HepG2 (cell line): ENCODE measurements at regions not wholly inside any gene's neighbourhood (a gene's known extent, or its start where the extent isn't known, plus 50 kb on each side); places are given as distances from the start of the nearest gene placed in this dataset.

ENCODE experiments used
- ATAC-seq: fragments of 200-7000 bp; cut with Tn5 transposase; 3 replicates; pipeline ENCODE4 v1.9.1; 2020; ENCODE audit warnings: mild to moderate bottlenecking, moderate library complexity
- BruUV-seq: library from RNA; stranded (reverse); fragments of 400-500 nt; replicated peaks from 2 replicates; lab custom pipeline; 2021; lab: Mats Ljungman, UMichigan
- CTCF ChIA-PET: fragments of 300-600 bp; formaldehyde crosslinking; extraction: SDS; loops from one replicate; lab custom pipeline; 2021; ENCODE audit warnings: low total read pairs, inconsistent platforms, low intra/inter-chr PET ratio; lab: Yijun Ruan, JAX
- POLR2A ChIA-PET: fragments of 350-600 bp; sonication (Branson Sonifier 250); formaldehyde crosslinking; loops from one replicate; lab custom pipeline; 2020; ENCODE audit warnings: antibody characterized with exemption, inconsistent platforms; lab: Yijun Ruan, JAX
- DNase-seq: peaks from one replicate; pipeline ENCODE4 v3.0.0-alpha.2; 2015; ENCODE audit warnings: low spot score
- FAIRE-seq: peaks from 3 replicates; lab custom pipeline; 2011; peaks lifted over from hg19 to GRCh38; lab: Jason Lieb, UNC
- H2AFZ ChIP-seq: one replicate; pipeline ENCODE4 v1.6.1; 2011; ENCODE audit warnings: low read length, inconsistent platforms
- H3K27ac ChIP-seq: fragments of 300-600 bp; 3 replicates; pipeline ENCODE4 v1.8.0; 2011; ENCODE audit warnings: mixed run types, mild to moderate bottlenecking, mixed read lengths, low read length, inconsistent platforms; ENCODE audit not compliant: insufficient read depth; ENCODE audit errors: extremely low read length
- H3K27me3 ChIP-seq, 2 experiments: fragments of 200-600 bp in 1 of 2; 2 replicates in 1 of 2; 3 replicates in 1 of 2; pipeline versions ENCODE4 v1.6.0 to v1.8.0; 2011; ENCODE audit warnings: low read length in 2 of 2, mild to moderate bottlenecking in 2 of 2, moderate library complexity in 2 of 2, inconsistent platforms in 1 of 2; ENCODE audit not compliant: insufficient read depth in 2 of 2, control insufficient read depth in 1 of 2
- H3K36me3 ChIP-seq, 2 experiments: fragments of 200-600 bp in 1 of 2; replicated peaks in 1 of 2; 2 replicates in 1 of 2; 3 replicates in 1 of 2; pipeline versions ENCODE4 v1.5.1 to v1.8.0; 2011; ENCODE audit warnings: low read length in 2 of 2, inconsistent platforms in 1 of 2; ENCODE audit not compliant: insufficient read depth in 2 of 2, control insufficient read depth in 1 of 2
- H3K4me1 ChIP-seq: 2 replicates; pipeline ENCODE4 v1.5.1; 2012; ENCODE audit warnings: low read length, inconsistent platforms; ENCODE audit not compliant: insufficient read depth
- H3K4me2 ChIP-seq: 2 replicates; pipeline ENCODE4 v1.6.0; 2011; ENCODE audit warnings: low read depth, low read length, inconsistent platforms
- H3K4me3 ChIP-seq, 3 experiments: fragments of 200-600 bp in 1 of 3; sonication (generic), shearing (Covaris generic) in 1 of 3; replicated peaks in 1 of 3; 2 replicates each; pipeline ENCODE4 v1.5.1; 2011 to 2016; ENCODE audit warnings: low read length in 3 of 3, inconsistent platforms in 2 of 3, low read depth in 2 of 3, mild to moderate bottlenecking in 2 of 3, control low read depth in 1 of 3, mixed read lengths in 1 of 3; ENCODE audit not compliant: insufficient read depth in 1 of 3
- H3K79me2 ChIP-seq: one replicate; pipeline ENCODE4 v1.6.1; 2011; ENCODE audit warnings: low read length, inconsistent platforms; ENCODE audit not compliant: insufficient read depth
- H3K9ac ChIP-seq: 2 replicates; pipeline ENCODE4 v1.6.0; 2011; ENCODE audit warnings: mild to moderate bottlenecking, low read depth, low read length, inconsistent platforms; ENCODE audit not compliant: insufficient read depth
- H3K9me3 ChIP-seq: 2 replicates; pipeline ENCODE4 v1.5.1; 2012; ENCODE audit warnings: mild to moderate bottlenecking, low read length
- H4K20me1 ChIP-seq: 2 replicates; pipeline ENCODE4 v1.6.0; 2011; ENCODE audit warnings: inconsistent platforms, mild to moderate bottlenecking, low read length, moderate library complexity; ENCODE audit not compliant: insufficient read depth
- ATF6 ChIP-seq: sonication (generic); formaldehyde crosslinking; conservative IDR thresholded peaks from 2 replicates; pipeline ENCODE4 v1.4.0; 2020; ENCODE audit warnings: missing genetic modification reagents
- ERF ChIP-seq: IDR thresholded peaks from 2 replicates; pipeline ENCODE4 v1.6.1; 2018; ENCODE audit warnings: missing biosample characterization, missing genetic modification reagents
- GABPA ChIP-seq, 2 experiments: IDR thresholded peaks; 2 replicates each; pipeline ENCODE4 v1.6.1; 2011 to 2016; ENCODE audit warnings: low read depth in 2 of 2, low read length in 1 of 2, missing biosample characterization in 1 of 2, missing genetic modification characterization in 1 of 2
- NPAS2 ChIP-seq: sonication (generic); formaldehyde crosslinking; IDR thresholded peaks from 2 replicates; pipeline ENCODE4 v1.8.0; 2022; ENCODE audit warnings: mild to moderate bottlenecking, missing genetic modification reagents, borderline replicate concordance
- SAP130 ChIP-seq: IDR thresholded peaks from 2 replicates; pipeline ENCODE4 v1.6.1; 2016; ENCODE audit warnings: low read depth
- STAG1 ChIP-seq: sonication (generic); formaldehyde crosslinking; IDR thresholded peaks from 2 replicates; pipeline ENCODE4 v1.4.0; 2020; ENCODE audit warnings: missing genetic modification reagents
- TEAD2 ChIP-seq: sonication (generic); formaldehyde crosslinking; IDR thresholded peaks from 2 replicates; pipeline ENCODE4 v1.9.0; 2021; ENCODE audit warnings: missing genetic modification reagents
- TGIF2 ChIP-seq: IDR thresholded peaks from 2 replicates; pipeline ENCODE4 v1.6.1; 2016; ENCODE audit warnings: control low read depth, missing compliant biosample characterization
- ZBTB20 ChIP-seq: sonication (generic); formaldehyde crosslinking; IDR thresholded peaks from 2 replicates; pipeline ENCODE4 v1.8.1; 2023; ENCODE audit warnings: missing genetic modification reagents, low read depth, mild to moderate bottlenecking, borderline replicate concordance
- ZBTB46 ChIP-seq: sonication (generic); formaldehyde crosslinking; IDR thresholded peaks from 2 replicates; pipeline ENCODE4 v1.4.0; 2020; ENCODE audit warnings: mild to moderate bottlenecking, missing genetic modification reagents, borderline replicate concordance
- ZNF30 ChIP-seq: sonication (generic); formaldehyde crosslinking; IDR thresholded peaks from 2 replicates; pipeline ENCODE4 v1.5.0; 2020; ENCODE audit warnings: mild to moderate bottlenecking, missing genetic modification reagents
- ZNF350 ChIP-seq: sonication (generic); formaldehyde crosslinking; IDR thresholded peaks from 2 replicates; pipeline ENCODE4 v1.4.0; 2020; ENCODE audit warnings: mild to moderate bottlenecking, low read depth, missing genetic modification reagents, borderline replicate concordance
- ZNF781 ChIP-seq: sonication (generic); formaldehyde crosslinking; IDR thresholded peaks from 2 replicates; pipeline ENCODE4 v1.5.1; 2020; ENCODE audit warnings: borderline replicate concordance, mild to moderate bottlenecking, missing genetic modification reagents; ENCODE audit errors: not compliant biosample characterization
- in situ Hi-C: cut with HindIII; loops from 2 replicates; pipeline ENCODE4 v1.10.0; 2017; ENCODE audit warnings: low pct_unique_long_range_greater_than_20kb; ENCODE audit not compliant: extremely low pct_ligation_motif_present
- intact Hi-C: fragments of 100-400 bp; cut with micrococcal nuclease; formaldehyde crosslinking; loops from one replicate; pipeline ENCODE4 v1.10.0; 2022; ENCODE audit not compliant: unreplicated experiment
- TF ChIP-seq, protein P1 (sequence below): IDR thresholded peaks from 2 replicates; pipeline ENCODE4 v1.6.1; 2016; ENCODE audit warnings: missing biosample characterization, missing genetic modification reagents, low read depth

- TF ChIP-seq ZNF781 (CRISPR knock-in tag) = no peak
- TF ChIP-seq GABPA (IDR thresholded peaks at IDR 0.05; ENCODE audit: low read depth, low read length) = no peak
- no peak for TF ChIP-seq GABPA (CRISPR knock-in tag; IDR thresholded peaks at IDR 0.05; ENCODE audit: low read depth)
Observed at GRCh38 chr9:73451003-73451402, 299.3 kb downstream of the ANXA1 start (continued).

DNA sequence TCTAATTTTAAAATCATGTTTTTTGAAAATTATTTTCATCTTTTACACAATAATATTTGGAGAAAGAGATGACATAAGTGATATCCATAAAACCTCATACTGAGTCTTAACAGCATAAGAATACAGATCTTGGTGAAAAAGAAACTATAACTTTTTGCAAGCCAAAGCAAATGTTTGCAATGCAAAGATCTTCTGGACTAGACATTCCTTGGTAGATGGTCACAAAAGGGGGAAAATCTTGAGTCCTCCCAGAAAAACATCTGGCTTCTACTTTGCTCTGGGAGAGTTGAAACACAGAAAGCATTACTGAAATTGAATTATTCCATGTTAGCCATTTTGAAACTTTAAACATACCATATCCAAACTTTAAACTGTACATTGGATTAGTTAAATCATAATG lies 308.2 kb downstream of the ANXA1 start:
- no peak overlapping the region for H3K27ac ChIP-seq
- FAIRE-seq (no peak), ATAC-seq (no peak), DNase-seq (no peak)
- in situ Hi-C loops (no loop called here), intact Hi-C loops (no loop called here)
- no TSS peak for BruUV-seq
- ChIA-PET POLR2A (no interaction called here), CTCF (no interaction called here)
- H3K4me1 ChIP-seq = no peaks in the 10 kb centered on the region
- TF ChIP-seq ERF (CRISPR knock-in tag) = no peak
- TF ChIP-seq, protein P1, sequence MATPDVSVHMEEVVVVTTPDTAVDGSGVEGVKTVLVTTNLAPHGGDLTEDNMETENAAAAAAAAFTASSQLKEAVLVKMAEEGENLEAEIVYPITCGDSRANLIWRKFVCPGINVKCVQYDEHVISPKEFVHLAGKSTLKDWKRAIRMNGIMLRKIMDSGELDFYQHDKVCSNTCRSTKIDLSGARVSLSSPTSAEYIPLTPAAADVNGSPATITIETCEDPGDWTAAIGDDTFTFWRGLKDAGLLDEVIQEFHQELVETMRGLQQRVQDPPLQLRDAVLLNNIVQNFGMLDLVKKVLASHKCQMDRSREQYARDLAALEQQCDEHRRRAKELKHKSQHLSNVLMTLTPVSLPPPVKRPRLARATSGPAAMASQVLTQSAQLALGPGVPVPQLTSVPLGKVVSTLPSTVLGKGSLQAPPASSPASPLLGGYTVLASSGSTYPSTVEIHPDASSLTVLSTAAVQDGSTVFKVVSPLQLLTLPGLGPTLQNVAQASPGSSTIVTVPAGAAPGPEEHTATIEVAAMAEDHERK = no peak
- TF ChIP-seq TEAD2 (CRISPR knock-in tag) = no peak
- no peak for TF ChIP-seq ATF6 (CRISPR knock-in tag)
- no peak for TF ChIP-seq SAP130 (CRISPR knock-in tag)
- no peak for TF ChIP-seq ZNF350 (CRISPR knock-in tag)
- no peak for TF ChIP-seq TGIF2 (CRISPR knock-in tag)
- no peak for TF ChIP-seq STAG1 (CRISPR knock-in tag)
- no peak for TF ChIP-seq ZNF30 (CRISPR knock-in tag)
- TF ChIP-seq NPAS2 (CRISPR knock-in tag) = no peak
- TF ChIP-seq ZBTB46 (CRISPR knock-in tag) = no peak
- TF ChIP-seq ZBTB20 (CRISPR knock-in tag) = no peak
- no peaks in the 10 kb centered on the region for H4K20me1 ChIP-seq
- no peak overlapping the region for H3K4me3 ChIP-seq
- H3K4me2 ChIP-seq = no peak overlapping the region
- no peaks in the 10 kb centered on the region for H3K27me3 ChIP-seq
- no peaks in the 10 kb centered on the region for H3K36me3 ChIP-seq
- no peak overlapping the region for H2AFZ ChIP-seq
- no peaks in the 10 kb centered on the region for H3K9me3 ChIP-seq
- H3K9ac ChIP-seq = no peak overlapping the region
- H3K79me2 ChIP-seq = no peaks in the 10 kb centered on the region
